ENCODE measurements at regions not wholly inside any gene's neighbourhood (a gene's known extent, or its start where the extent isn't known, plus 50 kb on each side); places are given as distances from the start of the nearest gene placed in this dataset.

DNA sequence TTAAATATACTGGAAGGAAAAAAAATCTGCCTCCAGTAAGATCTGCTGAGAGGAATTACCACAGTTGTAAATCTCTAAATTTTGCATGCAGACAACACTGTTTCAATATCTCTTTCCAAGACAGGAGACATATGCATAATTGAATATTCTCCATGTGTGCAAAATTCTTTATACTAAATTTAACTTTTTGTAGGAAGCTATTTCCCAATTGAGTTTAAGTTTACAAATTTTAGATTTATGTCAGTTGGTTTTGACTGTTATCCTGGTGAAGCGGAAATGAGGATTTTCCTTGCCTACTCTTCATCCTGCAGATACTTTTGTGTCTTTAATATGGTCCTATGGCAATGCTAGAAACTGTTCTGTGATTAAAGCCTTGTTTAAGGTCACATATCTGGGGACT, 1352.9 kb downstream of the FSTL5 start:
- no peak overlapping the region for H3K27ac ChIP-seq (ENCODE audit: low read length)
- no peak overlapping the region for H3K4me3 ChIP-seq (ENCODE audit: low read depth in 1 of 2, low read length in 2 of 2)
- H3K36me3 ChIP-seq (ENCODE audit: insufficient read depth, low read length) = no peaks in the 10 kb centered on the region
- H3K9me3 ChIP-seq (ENCODE audit: insufficient read depth, low read length, severe bottlenecking) = no peaks in the 10 kb centered on the region
- TF ChIP-seq, protein P1, sequence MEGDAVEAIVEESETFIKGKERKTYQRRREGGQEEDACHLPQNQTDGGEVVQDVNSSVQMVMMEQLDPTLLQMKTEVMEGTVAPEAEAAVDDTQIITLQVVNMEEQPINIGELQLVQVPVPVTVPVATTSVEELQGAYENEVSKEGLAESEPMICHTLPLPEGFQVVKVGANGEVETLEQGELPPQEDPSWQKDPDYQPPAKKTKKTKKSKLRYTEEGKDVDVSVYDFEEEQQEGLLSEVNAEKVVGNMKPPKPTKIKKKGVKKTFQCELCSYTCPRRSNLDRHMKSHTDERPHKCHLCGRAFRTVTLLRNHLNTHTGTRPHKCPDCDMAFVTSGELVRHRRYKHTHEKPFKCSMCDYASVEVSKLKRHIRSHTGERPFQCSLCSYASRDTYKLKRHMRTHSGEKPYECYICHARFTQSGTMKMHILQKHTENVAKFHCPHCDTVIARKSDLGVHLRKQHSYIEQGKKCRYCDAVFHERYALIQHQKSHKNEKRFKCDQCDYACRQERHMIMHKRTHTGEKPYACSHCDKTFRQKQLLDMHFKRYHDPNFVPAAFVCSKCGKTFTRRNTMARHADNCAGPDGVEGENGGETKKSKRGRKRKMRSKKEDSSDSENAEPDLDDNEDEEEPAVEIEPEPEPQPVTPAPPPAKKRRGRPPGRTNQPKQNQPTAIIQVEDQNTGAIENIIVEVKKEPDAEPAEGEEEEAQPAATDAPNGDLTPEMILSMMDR (IDR thresholded peaks at IDR 0.05; ENCODE audit: borderline replicate concordance, extremely low read depth, low read length, poor library complexity, severe bottlenecking) = no peak
- TF ChIP-seq EZH2 (IDR thresholded peaks at IDR 0.05; ENCODE audit: borderline replicate concordance, low read depth, low read length, severe bottlenecking) = no peak
- no peak overlapping the region for H3K9ac ChIP-seq (ENCODE audit: low read depth, low read length)
- ATAC-seq (ENCODE audit: insufficient read depth, low read depth) (no peak), DNase-seq (no peak)
- H3K4me1 ChIP-seq (ENCODE audit: insufficient read depth, low read length) = no peaks in the 10 kb centered on the region
- H3K4me2 ChIP-seq (ENCODE audit: insufficient read depth, low read length) = no peak overlapping the region
- H3K27me3 ChIP-seq (ENCODE audit: insufficient read depth, low read length, poor library complexity) = no peaks in the 10 kb centered on the region
- no peaks in the 10 kb centered on the region for H3K79me2 ChIP-seq (ENCODE audit: insufficient read depth, low read length)
- H2AFZ ChIP-seq (ENCODE audit: low read depth, low read length) = no peak overlapping the region
- H4K20me1 ChIP-seq (ENCODE audit: insufficient read depth, low read length) = no peaks in the 10 kb centered on the region

DNA sequence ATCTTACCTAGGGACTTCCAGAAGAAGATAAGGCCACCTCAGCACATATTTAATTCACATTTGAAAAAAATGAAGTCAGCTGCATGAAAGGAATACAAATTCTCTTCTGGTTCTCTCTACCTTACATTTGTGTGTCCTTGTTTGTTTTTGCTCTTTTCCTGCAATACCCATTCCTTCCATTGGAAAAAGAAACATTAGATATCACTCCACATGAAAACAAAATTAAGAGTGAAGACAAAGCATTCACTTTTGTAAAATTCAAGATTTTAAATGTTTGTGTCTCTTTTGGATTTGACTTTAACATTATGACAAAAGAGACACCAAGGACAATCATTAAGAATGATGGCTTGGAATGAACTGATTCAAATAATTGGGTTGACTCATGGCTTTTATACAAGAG, 1351.8 kb downstream of the FSTL5 start:
- H3K27ac ChIP-seq (ENCODE audit: low read length) = no peak overlapping the region
- H3K4me2 ChIP-seq (ENCODE audit: insufficient read depth, low read length) = no peak overlapping the region
- H4K20me1 ChIP-seq (ENCODE audit: insufficient read depth, low read length) = no peaks in the 10 kb centered on the region
- no peaks in the 10 kb centered on the region for H3K27me3 ChIP-seq (ENCODE audit: insufficient read depth, low read length, poor library complexity)
- H3K9me3 ChIP-seq (ENCODE audit: insufficient read depth, low read length, severe bottlenecking) = no peaks in the 10 kb centered on the region
- no peaks in the 10 kb centered on the region for H3K4me1 ChIP-seq (ENCODE audit: insufficient read depth, low read length)
- H3K79me2 ChIP-seq (ENCODE audit: insufficient read depth, low read length) = no peaks in the 10 kb centered on the region
- no peak overlapping the region for H3K9ac ChIP-seq (ENCODE audit: low read depth, low read length)
- no peak overlapping the region for H2AFZ ChIP-seq (ENCODE audit: low read depth, low read length)
- ATAC-seq (ENCODE audit: insufficient read depth, low read depth) = no peak
- DNase-seq = no peak
- H3K4me3 ChIP-seq (ENCODE audit: low read depth in 1 of 2, low read length in 2 of 2) = no peak overlapping the region
- TF ChIP-seq, protein P1 (IDR thresholded peaks at IDR 0.05; ENCODE audit: borderline replicate concordance, extremely low read depth, low read length, poor library complexity, severe bottlenecking) = no peak
- TF ChIP-seq EZH2 (IDR thresholded peaks at IDR 0.05; ENCODE audit: borderline replicate concordance, low read depth, low read length, severe bottlenecking) = no peak
- no peaks in the 10 kb centered on the region for H3K36me3 ChIP-seq (ENCODE audit: insufficient read depth, low read length)

DNA sequence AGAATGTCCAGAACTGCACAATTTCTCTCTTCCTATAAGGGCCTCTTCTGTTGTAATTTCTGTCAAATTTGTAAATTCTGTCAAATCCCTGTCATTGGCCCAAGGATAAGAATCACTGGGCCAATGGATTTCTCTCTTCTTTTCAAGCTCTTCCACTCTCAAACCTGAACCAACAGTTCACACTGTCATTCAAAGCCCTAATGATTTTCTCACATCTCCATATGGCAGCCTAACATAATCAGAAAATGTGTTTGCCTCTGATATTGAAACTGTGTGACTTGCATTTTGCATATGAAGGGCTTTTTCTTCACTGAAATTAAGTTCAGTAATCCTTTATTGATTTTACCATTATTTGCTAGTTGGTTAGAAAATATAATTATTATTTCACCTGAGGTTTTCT, 1349.1 kb downstream of the FSTL5 start:
- ATAC-seq (ENCODE audit: insufficient read depth, low read depth) (no peak), DNase-seq (no peak)
- Histone ChIP-seq H3K27me3 (ENCODE audit: insufficient read depth, low read length, poor library complexity) (no peaks in the 10 kb centered on the region), H3K27ac (ENCODE audit: low read length) (no peak overlapping the region), H3K79me2 (ENCODE audit: insufficient read depth, low read length) (no peaks in the 10 kb centered on the region), H3K4me1 (ENCODE audit: insufficient read depth, low read length) (no peaks in the 10 kb centered on the region), H3K4me3 (ENCODE audit: low read depth in 1 of 2, low read length in 2 of 2) (no peak overlapping the region), H4K20me1 (ENCODE audit: insufficient read depth, low read length) (no peaks in the 10 kb centered on the region), H2AFZ (ENCODE audit: low read depth, low read length) (no peak overlapping the region), H3K4me2 (ENCODE audit: insufficient read depth, low read length) (no peak overlapping the region), H3K9ac (ENCODE audit: low read depth, low read length) (no peak overlapping the region), H3K9me3 (ENCODE audit: insufficient read depth, low read length, severe bottlenecking) (no peaks in the 10 kb centered on the region), H3K36me3 (ENCODE audit: insufficient read depth, low read length) (no peaks in the 10 kb centered on the region)
- TF ChIP-seq, protein P1 (IDR thresholded peaks at IDR 0.05; ENCODE audit: borderline replicate concordance, extremely low read depth, low read length, poor library complexity, severe bottlenecking) = no peak
- TF ChIP-seq EZH2 (IDR thresholded peaks at IDR 0.05; ENCODE audit: borderline replicate concordance, low read depth, low read length, severe bottlenecking) = no peak

DNA sequence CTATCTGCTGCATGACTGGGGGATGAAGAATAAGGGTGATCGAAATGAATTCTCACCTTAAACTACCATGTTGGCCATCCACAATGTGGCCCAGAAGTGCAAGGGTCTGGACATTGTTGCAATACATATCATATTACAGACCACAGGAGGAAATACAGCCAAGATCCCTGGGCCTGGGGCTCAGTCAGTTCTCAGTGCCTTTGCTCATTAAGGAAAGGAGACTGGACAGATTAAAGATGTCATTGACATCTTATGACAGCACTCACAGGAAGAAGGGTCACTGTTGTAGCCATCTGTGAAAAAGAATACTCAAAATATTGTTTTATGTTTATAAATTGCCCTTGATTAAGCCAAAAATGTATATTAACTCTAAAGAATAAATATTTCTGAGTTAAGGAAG, 1345.2 kb downstream of the FSTL5 start:
- H3K4me3 ChIP-seq (ENCODE audit: low read depth in 1 of 2, low read length in 2 of 2) = no peak overlapping the region
- no peaks in the 10 kb centered on the region for H3K27me3 ChIP-seq (ENCODE audit: insufficient read depth, low read length, poor library complexity)
- no peak overlapping the region for H3K4me2 ChIP-seq (ENCODE audit: insufficient read depth, low read length)
- ATAC-seq (ENCODE audit: insufficient read depth, low read depth) (no peak), DNase-seq (no peak)
- TF ChIP-seq, protein P1 (IDR thresholded peaks at IDR 0.05; ENCODE audit: borderline replicate concordance, extremely low read depth, low read length, poor library complexity, severe bottlenecking) = no peak
- TF ChIP-seq EZH2 (IDR thresholded peaks at IDR 0.05; ENCODE audit: borderline replicate concordance, low read depth, low read length, severe bottlenecking) = no peak
- H2AFZ ChIP-seq (ENCODE audit: low read depth, low read length) = no peak overlapping the region
- no peaks in the 10 kb centered on the region for H3K4me1 ChIP-seq (ENCODE audit: insufficient read depth, low read length)
- H4K20me1 ChIP-seq (ENCODE audit: insufficient read depth, low read length) = no peaks in the 10 kb centered on the region
- no peak overlapping the region for H3K9ac ChIP-seq (ENCODE audit: low read depth, low read length)
- no peak overlapping the region for H3K27ac ChIP-seq (ENCODE audit: low read length)
- no peaks in the 10 kb centered on the region for H3K9me3 ChIP-seq (ENCODE audit: insufficient read depth, low read length, severe bottlenecking)
- H3K36me3 ChIP-seq (ENCODE audit: insufficient read depth, low read length) = no peaks in the 10 kb centered on the region
- H3K79me2 ChIP-seq (ENCODE audit: insufficient read depth, low read length) = no peaks in the 10 kb centered on the region
